ENCODE measurements at regions not wholly inside any gene's neighbourhood (a gene's known extent, or its start where the extent isn't known, plus 50 kb on each side); places are given as distances from the start of the nearest gene placed in this dataset.

- no peak for TF ChIP-seq CTCF (conservative IDR thresholded peaks at IDR 0.05 in 1 of 2, IDR thresholded peaks at IDR 0.05 in 1 of 2; ENCODE audit: extremely low read depth in 1 of 2, insufficient read depth in 1 of 2, low read depth in 1 of 2, low read length in 2 of 2)
- no peak for TF ChIP-seq EZH2 (IDR thresholded peaks at IDR 0.05; ENCODE audit: borderline replicate concordance, low read length)
These were observed 257.4 kb upstream of the ADAMTS9 start for GRCh38 chr3:64945171-64945729.
